WTC11 (cell line): ENCODE measurements at regions not wholly inside any gene's neighbourhood (a gene's known extent, or its start where the extent isn't known, plus 50 kb on each side); places are given as distances from the start of the nearest gene placed in this dataset.

ENCODE experiments used
- ATAC-seq: fragments of 200-7000 bp; cut with Tn5 transposase; 2 replicates; pipeline ENCODE4 v1.10.0; 2021; ENCODE audit warnings: mild to moderate bottlenecking, moderate library complexity
- CTCF ChIA-PET: fragments of 300-600 bp; sonication (Branson Sonifier 250); formaldehyde crosslinking; loops from one replicate; lab custom pipeline; 2021; ENCODE audit warnings: antibody characterized with exemption; lab: Charles Lee
- POLR2A ChIA-PET: fragments of 350-600 bp; sonication (Branson Sonifier 250); formaldehyde crosslinking; loops from one replicate; lab custom pipeline; 2021; ENCODE audit warnings: antibody characterized with exemption; lab: Charles Lee
- DNase-seq: peaks from one replicate; pipeline ENCODE4 v3.0.0; 2021; ENCODE audit warnings: low spot score
- H3K27ac Mint-ChIP-seq: 2 replicates; pipeline ENCODE4 v1.8.0; 2021; ENCODE audit warnings: mixed read lengths
- H3K27me3 Mint-ChIP-seq: 2 replicates; pipeline ENCODE4 v1.8.0; 2021; ENCODE audit warnings: low read depth, mild to moderate bottlenecking, moderate library complexity, mixed read lengths
- H3K36me3 Mint-ChIP-seq: 2 replicates; pipeline ENCODE4 v1.8.0; 2021; ENCODE audit warnings: mixed read lengths
- H3K4me1 Mint-ChIP-seq: 2 replicates; pipeline ENCODE4 v1.8.0; 2022; ENCODE audit warnings: mixed read lengths
- H3K4me3 Mint-ChIP-seq: 2 replicates; pipeline ENCODE4 v1.8.0; 2021; ENCODE audit warnings: mild to moderate bottlenecking, moderate library complexity, mixed read lengths
- H3K9me3 Mint-ChIP-seq: 2 replicates; pipeline ENCODE4 v1.8.0; 2021; ENCODE audit warnings: mixed read lengths
- ATF1 ChIP-seq: sonication (generic); formaldehyde crosslinking; IDR thresholded peaks from 2 replicates; pipeline ENCODE4 v1.8.1; 2023; ENCODE audit warnings: mild to moderate bottlenecking, moderate library complexity, missing genetic modification reagents
- CDX4 ChIP-seq: fragments of 250-450 bp; sonication (Bioruptor Pico); IDR thresholded peaks from 2 replicates; pipeline ENCODE4 v1.9.0; 2021; ENCODE audit warnings: moderate library complexity, mild to moderate bottlenecking, inconsistent platforms, borderline replicate concordance
- E2F1 ChIP-seq: sonication (generic); formaldehyde crosslinking; IDR thresholded peaks from 2 replicates; pipeline ENCODE4 v1.8.0; 2022; ENCODE audit warnings: mild to moderate bottlenecking, missing genetic modification reagents
- ETV6 ChIP-seq: sonication (generic); formaldehyde crosslinking; IDR thresholded peaks from 2 replicates; pipeline ENCODE4 v1.8.1; 2022; ENCODE audit warnings: mild to moderate bottlenecking, missing genetic modification reagents
- FOXK1 ChIP-seq: sonication (generic); formaldehyde crosslinking; IDR thresholded peaks from 2 replicates; pipeline ENCODE4 v1.8.0; 2022; ENCODE audit warnings: mild to moderate bottlenecking, moderate library complexity, missing genetic modification reagents
- HMGA2 ChIP-seq: fragments of 250-450 bp; sonication (Bioruptor Pico); IDR thresholded peaks from 2 replicates; pipeline ENCODE4 v1.4.0; 2021; ENCODE audit warnings: mild to moderate bottlenecking, moderate library complexity
- NR1H2 ChIP-seq: sonication (generic); formaldehyde crosslinking; IDR thresholded peaks from 2 replicates; pipeline ENCODE4 v1.9.0; 2021; ENCODE audit warnings: mild to moderate bottlenecking, moderate library complexity, missing genetic modification reagents
- PRRX2 ChIP-seq: fragments of 250-450 bp; sonication (Bioruptor Pico); IDR thresholded peaks from 2 replicates; pipeline ENCODE4 v1.8.0; 2021; ENCODE audit warnings: mild to moderate bottlenecking
- SMAD3 ChIP-seq: sonication (generic); formaldehyde crosslinking; IDR thresholded peaks from 2 replicates; pipeline ENCODE4 v1.8.0; 2022; ENCODE audit warnings: missing genetic modification reagents, mild to moderate bottlenecking, borderline replicate concordance
- SP1 ChIP-seq: sonication (generic); formaldehyde crosslinking; conservative IDR thresholded peaks from 2 replicates; pipeline ENCODE4 v1.8.1; 2022; ENCODE audit warnings: missing genetic modification reagents
- STAT6 ChIP-seq: sonication (generic); formaldehyde crosslinking; conservative IDR thresholded peaks from 2 replicates; pipeline ENCODE4 v1.8.1; 2023; ENCODE audit warnings: mild to moderate bottlenecking, low read depth, missing genetic modification reagents, moderate library complexity
- TCF7 ChIP-seq: sonication (generic); formaldehyde crosslinking; IDR thresholded peaks from 2 replicates; pipeline ENCODE4 v1.8.0; 2022; ENCODE audit warnings: mild to moderate bottlenecking, low read depth, missing genetic modification reagents, moderate library complexity
- TEAD4 ChIP-seq: sonication (generic); formaldehyde crosslinking; IDR thresholded peaks from 2 replicates; pipeline ENCODE4 v1.8.0; 2022; ENCODE audit warnings: mild to moderate bottlenecking, missing genetic modification reagents
- TP53 ChIP-seq: sonication (generic); formaldehyde crosslinking; IDR thresholded peaks from 2 replicates; pipeline ENCODE4 v1.8.1; 2023; ENCODE audit warnings: mild to moderate bottlenecking, missing genetic modification reagents
- USF1 ChIP-seq: sonication (generic); formaldehyde crosslinking; IDR thresholded peaks from 2 replicates; pipeline ENCODE4 v1.8.0; 2022; ENCODE audit warnings: mild to moderate bottlenecking, missing genetic modification reagents
- ZNF121 ChIP-seq: sonication (generic); formaldehyde crosslinking; IDR thresholded peaks from 2 replicates; pipeline ENCODE4 v1.8.0; 2023; ENCODE audit warnings: missing genetic modification reagents
- ZNF138 ChIP-seq: sonication (generic); formaldehyde crosslinking; conservative IDR thresholded peaks from 2 replicates; pipeline ENCODE4 v1.8.1; 2022; ENCODE audit warnings: mild to moderate bottlenecking, moderate library complexity, missing genetic modification reagents
- ZNF219 ChIP-seq: sonication (generic); formaldehyde crosslinking; IDR thresholded peaks from 2 replicates; pipeline ENCODE4 v1.8.0; 2023; ENCODE audit warnings: missing genetic modification reagents, mild to moderate bottlenecking, borderline replicate concordance
- ZNF281 ChIP-seq: sonication (generic); formaldehyde crosslinking; IDR thresholded peaks from 2 replicates; pipeline ENCODE4 v1.8.0; 2023; ENCODE audit warnings: mild to moderate bottlenecking, missing genetic modification reagents
- TF ChIP-seq, protein P1 (sequence below): sonication (generic); formaldehyde crosslinking; IDR thresholded peaks from 2 replicates; pipeline ENCODE4 v1.8.0; 2022; ENCODE audit warnings: mild to moderate bottlenecking, missing genetic modification reagents

DNA sequence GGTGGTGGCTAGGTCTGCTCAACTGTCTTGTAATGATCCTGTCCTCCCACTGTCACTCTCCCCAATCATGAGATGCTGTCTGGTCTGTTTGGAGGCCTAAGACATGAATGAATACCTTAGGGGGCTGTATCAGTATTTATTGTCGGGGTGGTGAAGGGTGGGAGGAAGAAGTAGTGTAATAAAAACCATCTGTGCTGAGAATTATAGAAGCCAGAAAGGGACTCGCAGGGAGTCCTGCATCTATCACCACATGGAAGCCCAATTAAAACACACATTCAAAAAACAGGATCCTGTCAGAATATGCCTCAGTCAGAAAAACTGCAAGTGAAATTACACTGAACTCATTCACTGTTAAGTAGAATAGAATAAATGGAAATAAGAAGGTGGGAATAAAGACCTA is 1134.3 kb upstream of the C9orf72 start (continued):
- TF ChIP-seq SMAD3 (CRISPR knock-in tag) (no peak), TEAD4 (no peak), STAT6 (CRISPR knock-in tag) (no peak), HMGA2 (CRISPR knock-in tag) (no peak), SP1 (CRISPR knock-in tag) (no peak)
- TF ChIP-seq, all 79 proteins: peak for 0

GRCh38 chr9:28714188-28714587 is 1140.9 kb upstream of the C9orf72 start:
- Mint-ChIP-seq H3K9me3 (no peaks in the 10 kb centered on the region), H3K27ac (no peak overlapping the region), H3K4me1 (no peaks in the 10 kb centered on the region), H3K36me3 (no peaks in the 10 kb centered on the region), H3K27me3 (no peaks in the 10 kb centered on the region), H3K4me3 (no peak overlapping the region)
- ATAC-seq (no peak), DNase-seq (no peak)
- ChIA-PET CTCF (no interaction called here), POLR2A (no interaction called here)
- TF ChIP-seq ATF1 (CRISPR knock-in tag) (no peak), ZNF281 (CRISPR knock-in tag) (no peak), PRRX2 (CRISPR knock-in tag) (no peak), FOXK1 (CRISPR knock-in tag) (no peak), NR1H2 (no peak), USF1 (CRISPR knock-in tag) (no peak), TCF7 (CRISPR knock-in tag) (no peak), ETV6 (CRISPR knock-in tag) (no peak), ZNF138 (CRISPR knock-in tag) (no peak), TP53 (CRISPR knock-in tag) (no peak), E2F1 (no peak), ZNF121 (CRISPR knock-in tag) (no peak), ZNF219 (CRISPR knock-in tag) (no peak), CDX4 (CRISPR knock-in tag) (no peak)
- TF ChIP-seq, protein P1, sequence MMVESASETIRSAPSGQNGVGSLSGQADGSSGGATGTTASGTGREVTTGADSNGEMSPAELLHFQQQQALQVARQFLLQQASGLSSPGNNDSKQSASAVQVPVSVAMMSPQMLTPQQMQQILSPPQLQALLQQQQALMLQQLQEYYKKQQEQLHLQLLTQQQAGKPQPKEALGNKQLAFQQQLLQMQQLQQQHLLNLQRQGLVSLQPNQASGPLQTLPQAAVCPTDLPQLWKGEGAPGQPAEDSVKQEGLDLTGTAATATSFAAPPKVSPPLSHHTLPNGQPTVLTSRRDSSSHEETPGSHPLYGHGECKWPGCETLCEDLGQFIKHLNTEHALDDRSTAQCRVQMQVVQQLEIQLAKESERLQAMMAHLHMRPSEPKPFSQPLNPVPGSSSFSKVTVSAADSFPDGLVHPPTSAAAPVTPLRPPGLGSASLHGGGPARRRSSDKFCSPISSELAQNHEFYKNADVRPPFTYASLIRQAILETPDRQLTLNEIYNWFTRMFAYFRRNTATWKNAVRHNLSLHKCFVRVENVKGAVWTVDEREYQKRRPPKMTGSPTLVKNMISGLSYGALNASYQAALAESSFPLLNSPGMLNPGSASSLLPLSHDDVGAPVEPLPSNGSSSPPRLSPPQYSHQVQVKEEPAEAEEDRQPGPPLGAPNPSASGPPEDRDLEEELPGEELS (CRISPR knock-in tag): no peak
